HEK293 (cell line): ENCODE measurements at regions not wholly inside any gene's neighbourhood (a gene's known extent, or its start where the extent isn't known, plus 50 kb on each side); places are given as distances from the start of the nearest gene placed in this dataset.

ENCODE experiments used
- CTCF ChIA-PET: fragments of 350-600 bp; formaldehyde crosslinking; extraction: SDS; loops from one replicate; lab custom pipeline; 2021; ENCODE audit warnings: antibody characterized with exemption; lab: Yijun Ruan, JAX
- POLR2A ChIA-PET: fragments of 300-600 bp; formaldehyde crosslinking; extraction: SDS; loops from one replicate; lab custom pipeline; 2020; ENCODE audit warnings: antibody characterized with exemption, inconsistent platforms; lab: Yijun Ruan, JAX
- H3K27ac ChIP-seq: fragments of 200-500 bp; sonication (Bioruptor generic); 2 replicates; pipeline ENCODE4 v1.5.1; 2014; ENCODE audit warnings: low read depth, low read length, control low read depth, inconsistent platforms; ENCODE audit errors: extremely low read depth
- H3K36me3 ChIP-seq, 2 experiments: fragments of 200-500 bp in 1 of 2; sonication (Bioruptor generic) in 1 of 2; 1 replicate in 1 of 2; 2 replicates in 1 of 2; pipeline ENCODE4 v1.5.1; 2014 to 2017; ENCODE audit warnings: inconsistent platforms in 2 of 2, low read length in 2 of 2; ENCODE audit not compliant: control insufficient read depth in 2 of 2, insufficient read depth in 1 of 2
- H3K4me1 ChIP-seq: fragments of 200-500 bp; sonication (Bioruptor generic); 2 replicates; pipeline ENCODE4 v1.5.1; 2014; ENCODE audit warnings: mild to moderate bottlenecking, low read length, inconsistent platforms; ENCODE audit not compliant: control insufficient read depth, insufficient read depth
- H3K4me3 ChIP-seq: 2 replicates; pipeline ENCODE4 v1.5.1; 2011; ENCODE audit warnings: low read depth, mild to moderate bottlenecking, control low read depth, low read length, moderate library complexity
- H3K9me3 ChIP-seq: fragments of 200-500 bp; sonication (Bioruptor generic); 2 replicates; pipeline ENCODE4 v1.5.1; 2014; ENCODE audit warnings: low read depth, low read length, inconsistent platforms; ENCODE audit not compliant: control insufficient read depth, insufficient read depth
- GLIS2 ChIP-seq: fragments of 450-650 bp; formaldehyde crosslinking; IDR thresholded peaks from 2 replicates; pipeline ENCODE4 v1.5.1; 2016; ENCODE audit warnings: missing biosample characterization, missing genetic modification characterization
- PRDM1 ChIP-seq: fragments of 450-650 bp; formaldehyde crosslinking; IDR thresholded peaks from 2 replicates; pipeline ENCODE4; 2016; ENCODE audit warnings: missing biosample characterization, missing genetic modification characterization
- REPIN1 ChIP-seq: fragments of 450-650 bp; formaldehyde crosslinking; IDR thresholded peaks from 2 replicates; pipeline ENCODE4 v1.5.1; 2017; ENCODE audit warnings: missing biosample characterization, missing genetic modification characterization, low read depth
- SCRT2 ChIP-seq: fragments of 450-650 bp; formaldehyde crosslinking; IDR thresholded peaks from 2 replicates; pipeline ENCODE4 v1.5.1; 2016; ENCODE audit warnings: missing biosample characterization, missing genetic modification characterization
- TCF7L2 ChIP-seq: IDR thresholded peaks from 2 replicates; pipeline ENCODE4 v1.6.1; 2011; ENCODE audit warnings: low read depth, mild to moderate bottlenecking, inconsistent platforms, low read length, moderate library complexity, borderline replicate concordance
- WT1 ChIP-seq: fragments of 450-650 bp; formaldehyde crosslinking; IDR thresholded peaks from 2 replicates; pipeline ENCODE4 v1.5.1; 2016; ENCODE audit warnings: missing biosample characterization, missing genetic modification characterization
- ZNF138 ChIP-seq: fragments of 450-650 bp; formaldehyde crosslinking; IDR thresholded peaks from 2 replicates; pipeline ENCODE4 v1.5.1; 2016; ENCODE audit warnings: missing biosample characterization, missing genetic modification characterization, borderline replicate concordance
- ZNF140 ChIP-seq: fragments of 450-650 bp; formaldehyde crosslinking; IDR thresholded peaks from 2 replicates; pipeline ENCODE4 v1.5.1; 2016; ENCODE audit warnings: missing biosample characterization, missing genetic modification characterization
- ZNF155 ChIP-seq: fragments of 450-650 bp; formaldehyde crosslinking; IDR thresholded peaks from 2 replicates; pipeline ENCODE4 v1.5.1; 2016; ENCODE audit warnings: missing biosample characterization, missing genetic modification characterization
- ZNF169 ChIP-seq: fragments of 450-650 bp; formaldehyde crosslinking; IDR thresholded peaks from 2 replicates; pipeline ENCODE4 v1.5.1; 2016; ENCODE audit warnings: missing biosample characterization, missing genetic modification characterization
- ZNF19 ChIP-seq: fragments of 450-650 bp; formaldehyde crosslinking; IDR thresholded peaks from 2 replicates; pipeline ENCODE4; 2016; ENCODE audit warnings: missing biosample characterization, missing genetic modification characterization, low read depth
- ZNF350 ChIP-seq: fragments of 450-650 bp; formaldehyde crosslinking; IDR thresholded peaks from 2 replicates; pipeline ENCODE4 v1.5.0; 2017; ENCODE audit warnings: missing biosample characterization, mild to moderate bottlenecking, missing genetic modification characterization
- ZNF394 ChIP-seq: fragments of 450-650 bp; formaldehyde crosslinking; IDR thresholded peaks from 2 replicates; pipeline ENCODE4 v1.5.1; 2016; ENCODE audit warnings: missing biosample characterization, missing genetic modification characterization, mild to moderate bottlenecking, moderate library complexity, borderline replicate concordance
- ZNF558 ChIP-seq: fragments of 450-650 bp; formaldehyde crosslinking; IDR thresholded peaks from 2 replicates; pipeline ENCODE4 v1.5.1; 2016; ENCODE audit warnings: missing biosample characterization, missing genetic modification characterization
- ZNF623 ChIP-seq: fragments of 450-650 bp; formaldehyde crosslinking; IDR thresholded peaks from 2 replicates; pipeline ENCODE4 v1.5.1; 2016; ENCODE audit warnings: missing biosample characterization, missing genetic modification characterization
- ZNF629 ChIP-seq: fragments of 450-650 bp; formaldehyde crosslinking; IDR thresholded peaks from 2 replicates; pipeline ENCODE4 v1.5.1; 2017; ENCODE audit warnings: missing biosample characterization, missing genetic modification characterization
- ZNF777 ChIP-seq: fragments of 450-650 bp; formaldehyde crosslinking; IDR thresholded peaks from 2 replicates; pipeline ENCODE4 v1.5.1; 2017; ENCODE audit warnings: missing biosample characterization, missing genetic modification characterization, borderline replicate concordance
- ZNF791 ChIP-seq: fragments of 450-650 bp; formaldehyde crosslinking; IDR thresholded peaks from 2 replicates; pipeline ENCODE4 v1.5.1; 2016; ENCODE audit warnings: missing biosample characterization, missing genetic modification characterization
- ZNF830 ChIP-seq: fragments of 450-650 bp; IDR thresholded peaks from 2 replicates; pipeline ENCODE4 v1.5.0; 2018; ENCODE audit warnings: missing biosample characterization, missing genetic modification characterization, low read depth, mild to moderate bottlenecking, moderate library complexity
- ZSCAN30 ChIP-seq: fragments of 450-650 bp; IDR thresholded peaks from 2 replicates; pipeline ENCODE4 v1.5.1; 2018; ENCODE audit warnings: missing biosample characterization, mild to moderate bottlenecking, missing genetic modification characterization, moderate library complexity
- TF ChIP-seq, protein P1 (sequence below): fragments of 450-650 bp; formaldehyde crosslinking; IDR thresholded peaks from 2 replicates; pipeline ENCODE4 v1.5.1; 2016; ENCODE audit warnings: missing biosample characterization, missing genetic modification characterization
- TF ChIP-seq, protein P2 (sequence below): fragments of 450-650 bp; formaldehyde crosslinking; IDR thresholded peaks from 2 replicates; pipeline ENCODE4 v1.5.1; 2016; ENCODE audit warnings: missing biosample characterization, missing genetic modification characterization
- TF ChIP-seq, protein P3 (sequence below): fragments of 450-650 bp; formaldehyde crosslinking; IDR thresholded peaks from 2 replicates; pipeline ENCODE4 v1.5.1; 2016; ENCODE audit warnings: missing biosample characterization, missing genetic modification characterization
- TF ChIP-seq, protein P4 (sequence below): fragments of 450-650 bp; formaldehyde crosslinking; IDR thresholded peaks from 2 replicates; pipeline ENCODE4 v1.5.1; 2017; ENCODE audit warnings: missing biosample characterization, missing genetic modification characterization
- TF ChIP-seq, protein P5 (sequence below): fragments of 450-650 bp; formaldehyde crosslinking; IDR thresholded peaks from 2 replicates; pipeline ENCODE4; 2016; ENCODE audit warnings: missing biosample characterization, missing genetic modification characterization

GRCh38 chr2:67727131-67727530, 330.0 kb downstream of the ETAA1 start:
- Histone ChIP-seq H3K36me3 (no peaks in the 10 kb centered on the region), H3K27ac (no peak overlapping the region), H3K4me1 (no peaks in the 10 kb centered on the region), H3K9me3 (no peaks in the 10 kb centered on the region), H3K4me3 (no peak overlapping the region)
- ChIA-PET CTCF (interaction anchor here (0.7 kb wide), 1 partner anchor 11 kb away, joined by 3 read pairs; no protein-coding TSS in a partner anchor), POLR2A (no interaction called here)
- TF ChIP-seq ZNF777 (tag by site-specific recombination) = no peak
- no peak for TF ChIP-seq ZNF830 (tag by site-specific recombination)
- no peak for TF ChIP-seq ZNF155 (tag by site-specific recombination)
- TF ChIP-seq, protein P1, sequence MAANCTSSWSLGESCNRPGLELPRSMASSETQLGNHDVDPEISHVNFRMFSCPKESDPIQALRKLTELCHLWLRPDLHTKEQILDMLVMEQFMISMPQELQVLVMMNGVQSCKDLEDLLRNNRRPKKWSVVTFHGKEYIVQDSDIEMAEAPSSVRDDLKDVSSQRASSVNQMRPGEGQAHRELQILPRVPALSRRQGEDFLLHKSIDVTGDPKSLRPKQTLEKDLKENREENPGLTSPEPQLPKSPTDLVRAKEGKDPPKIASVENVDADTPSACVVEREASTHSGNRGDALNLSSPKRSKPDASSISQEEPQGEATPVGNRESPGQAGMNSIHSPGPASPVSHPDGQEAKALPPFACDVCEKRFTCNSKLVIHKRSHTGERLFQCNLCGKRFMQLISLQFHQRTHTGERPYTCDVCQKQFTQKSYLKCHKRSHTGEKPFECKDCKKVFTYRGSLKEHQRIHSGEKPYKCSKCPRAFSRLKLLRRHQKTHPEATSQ (tag by site-specific recombination) = no peak
- TF ChIP-seq SCRT2 (tag by site-specific recombination) = no peak
- TF ChIP-seq, protein P2, sequence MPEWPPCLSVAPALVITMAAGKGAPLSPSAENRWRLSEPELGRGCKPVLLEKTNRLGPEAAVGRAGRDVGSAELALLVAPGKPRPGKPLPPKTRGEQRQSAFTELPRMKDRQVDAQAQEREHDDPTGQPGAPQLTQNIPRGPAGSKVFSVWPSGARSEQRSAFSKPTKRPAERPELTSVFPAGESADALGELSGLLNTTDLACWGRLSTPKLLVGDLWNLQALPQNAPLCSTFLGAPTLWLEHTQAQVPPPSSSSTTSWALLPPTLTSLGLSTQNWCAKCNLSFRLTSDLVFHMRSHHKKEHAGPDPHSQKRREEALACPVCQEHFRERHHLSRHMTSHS = no peak
- TF ChIP-seq TCF7L2 = no peak
- TF ChIP-seq, protein P3, sequence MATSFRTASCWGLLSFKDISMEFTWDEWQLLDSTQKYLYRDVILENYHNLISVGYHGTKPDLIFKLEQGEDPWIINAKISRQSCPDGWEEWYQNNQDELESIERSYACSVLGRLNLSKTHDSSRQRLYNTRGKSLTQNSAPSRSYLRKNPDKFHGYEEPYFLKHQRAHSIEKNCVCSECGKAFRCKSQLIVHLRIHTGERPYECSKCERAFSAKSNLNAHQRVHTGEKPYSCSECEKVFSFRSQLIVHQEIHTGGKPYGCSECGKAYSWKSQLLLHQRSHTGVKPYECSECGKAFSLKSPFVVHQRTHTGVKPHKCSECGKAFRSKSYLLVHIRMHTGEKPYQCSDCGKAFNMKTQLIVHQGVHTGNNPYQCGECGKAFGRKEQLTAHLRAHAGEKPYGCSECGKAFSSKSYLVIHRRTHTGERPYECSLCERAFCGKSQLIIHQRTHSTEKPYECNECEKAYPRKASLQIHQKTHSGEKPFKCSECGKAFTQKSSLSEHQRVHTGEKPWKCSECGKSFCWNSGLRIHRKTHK (tag by site-specific recombination) = no peak
- no peak for TF ChIP-seq ZNF169
- TF ChIP-seq, protein P4, sequence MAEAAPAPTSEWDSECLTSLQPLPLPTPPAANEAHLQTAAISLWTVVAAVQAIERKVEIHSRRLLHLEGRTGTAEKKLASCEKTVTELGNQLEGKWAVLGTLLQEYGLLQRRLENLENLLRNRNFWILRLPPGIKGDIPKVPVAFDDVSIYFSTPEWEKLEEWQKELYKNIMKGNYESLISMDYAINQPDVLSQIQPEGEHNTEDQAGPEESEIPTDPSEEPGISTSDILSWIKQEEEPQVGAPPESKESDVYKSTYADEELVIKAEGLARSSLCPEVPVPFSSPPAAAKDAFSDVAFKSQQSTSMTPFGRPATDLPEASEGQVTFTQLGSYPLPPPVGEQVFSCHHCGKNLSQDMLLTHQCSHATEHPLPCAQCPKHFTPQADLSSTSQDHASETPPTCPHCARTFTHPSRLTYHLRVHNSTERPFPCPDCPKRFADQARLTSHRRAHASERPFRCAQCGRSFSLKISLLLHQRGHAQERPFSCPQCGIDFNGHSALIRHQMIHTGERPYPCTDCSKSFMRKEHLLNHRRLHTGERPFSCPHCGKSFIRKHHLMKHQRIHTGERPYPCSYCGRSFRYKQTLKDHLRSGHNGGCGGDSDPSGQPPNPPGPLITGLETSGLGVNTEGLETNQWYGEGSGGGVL = no peak
- TF ChIP-seq, protein P5, sequence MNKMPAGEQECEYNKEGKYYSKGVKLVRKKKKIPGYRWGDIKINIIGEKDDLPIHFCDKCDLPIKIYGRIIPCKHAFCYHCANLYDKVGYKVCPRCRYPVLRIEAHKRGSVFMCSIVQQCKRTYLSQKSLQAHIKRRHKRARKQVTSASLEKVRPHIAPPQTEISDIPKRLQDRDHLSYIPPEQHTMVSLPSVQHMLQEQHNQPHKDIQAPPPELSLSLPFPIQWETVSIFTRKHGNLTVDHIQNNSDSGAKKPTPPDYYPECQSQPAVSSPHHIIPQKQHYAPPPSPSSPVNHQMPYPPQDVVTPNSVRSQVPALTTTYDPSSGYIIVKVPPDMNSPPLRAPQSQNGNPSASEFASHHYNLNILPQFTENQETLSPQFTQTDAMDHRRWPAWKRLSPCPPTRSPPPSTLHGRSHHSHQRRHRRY (tag by site-specific recombination) = no peak
- TF ChIP-seq GLIS2 (tag by site-specific recombination) = no peak
- no peak for TF ChIP-seq ZNF629
- TF ChIP-seq REPIN1 (tag by site-specific recombination) = no peak
- TF ChIP-seq ZNF350 = no peak
- no peak for TF ChIP-seq ZNF558 (tag by site-specific recombination)
- no peak for TF ChIP-seq ZNF394 (tag by site-specific recombination)
- no peak for TF ChIP-seq ZNF140 (tag by site-specific recombination)

DNA sequence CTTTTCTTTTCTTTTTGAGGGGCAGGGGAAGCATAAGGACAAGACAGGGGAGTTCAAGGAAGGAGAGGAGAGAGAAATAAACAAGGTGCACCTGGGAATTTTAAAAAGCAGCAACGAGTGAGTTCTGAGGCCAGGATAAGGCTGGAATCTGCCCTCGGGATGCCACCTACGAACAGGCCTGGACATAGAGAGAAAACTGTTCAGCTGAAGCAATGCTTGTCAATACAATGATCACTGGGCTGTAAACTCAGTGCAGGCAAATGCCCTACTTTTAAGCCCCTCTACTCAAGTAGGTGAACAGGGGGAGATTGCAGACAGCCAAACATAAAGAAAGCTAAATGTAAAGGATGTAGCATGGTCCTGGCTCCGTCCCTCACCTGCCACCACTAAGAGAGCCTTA, 330.5 kb downstream of the ETAA1 start:
- no peaks in the 10 kb centered on the region for H3K9me3 ChIP-seq
- no peak overlapping the region for H3K27ac ChIP-seq
- ChIA-PET CTCF (interaction anchor here (0.7 to 0.9 kb wide), 2 partner anchors 11 to 180 kb away, joined by 3 read pairs; no protein-coding TSS in a partner anchor), POLR2A (no interaction called here)
- H3K36me3 ChIP-seq = no peaks in the 10 kb centered on the region
- no peak overlapping the region for H3K4me3 ChIP-seq
- H3K4me1 ChIP-seq = no peaks in the 10 kb centered on the region
- TF ChIP-seq ZNF558 (tag by site-specific recombination) (no peak), ZNF19 (no peak), ZNF623 (tag by site-specific recombination) (no peak), WT1 (tag by site-specific recombination) (no peak), ZNF138 (tag by site-specific recombination) (no peak), ZSCAN30 (no peak), SCRT2 (tag by site-specific recombination) (no peak), PRDM1 (no peak), ZNF791 (tag by site-specific recombination) (no peak)
- TF ChIP-seq, protein P4 = no peak
- TF ChIP-seq, protein P2 = no peak
